HepG2 (cell line): ENCODE measurements at regions not wholly inside any gene's neighbourhood (a gene's known extent, or its start where the extent isn't known, plus 50 kb on each side); places are given as distances from the start of the nearest gene placed in this dataset.

ENCODE experiments used
- ATAC-seq: fragments of 200-7000 bp; cut with Tn5 transposase; 3 replicates; pipeline ENCODE4 v1.9.1; 2020; ENCODE audit warnings: mild to moderate bottlenecking, moderate library complexity
- BruUV-seq: library from RNA; stranded (reverse); fragments of 400-500 nt; replicated peaks from 2 replicates; lab custom pipeline; 2021; lab: Mats Ljungman, UMichigan
- CTCF ChIA-PET: fragments of 300-600 bp; formaldehyde crosslinking; extraction: SDS; loops from one replicate; lab custom pipeline; 2021; ENCODE audit warnings: low total read pairs, inconsistent platforms, low intra/inter-chr PET ratio; lab: Yijun Ruan, JAX
- POLR2A ChIA-PET: fragments of 350-600 bp; sonication (Branson Sonifier 250); formaldehyde crosslinking; loops from one replicate; lab custom pipeline; 2020; ENCODE audit warnings: antibody characterized with exemption, inconsistent platforms; lab: Yijun Ruan, JAX
- DNase-seq: peaks from one replicate; pipeline ENCODE4 v3.0.0-alpha.2; 2015; ENCODE audit warnings: low spot score
- FAIRE-seq: peaks from 3 replicates; lab custom pipeline; 2011; peaks lifted over from hg19 to GRCh38; lab: Jason Lieb, UNC
- H2AFZ ChIP-seq: one replicate; pipeline ENCODE4 v1.6.1; 2011; ENCODE audit warnings: low read length, inconsistent platforms
- H3K27ac ChIP-seq: fragments of 300-600 bp; 3 replicates; pipeline ENCODE4 v1.8.0; 2011; ENCODE audit warnings: mixed run types, mild to moderate bottlenecking, mixed read lengths, low read length, inconsistent platforms; ENCODE audit not compliant: insufficient read depth; ENCODE audit errors: extremely low read length
- H3K27me3 ChIP-seq, 2 experiments: fragments of 200-600 bp in 1 of 2; 2 replicates in 1 of 2; 3 replicates in 1 of 2; pipeline versions ENCODE4 v1.6.0 to v1.8.0; 2011; ENCODE audit warnings: low read length in 2 of 2, mild to moderate bottlenecking in 2 of 2, moderate library complexity in 2 of 2, inconsistent platforms in 1 of 2; ENCODE audit not compliant: insufficient read depth in 2 of 2, control insufficient read depth in 1 of 2
- H3K36me3 ChIP-seq, 2 experiments: fragments of 200-600 bp in 1 of 2; replicated peaks in 1 of 2; 2 replicates in 1 of 2; 3 replicates in 1 of 2; pipeline versions ENCODE4 v1.5.1 to v1.8.0; 2011; ENCODE audit warnings: low read length in 2 of 2, inconsistent platforms in 1 of 2; ENCODE audit not compliant: insufficient read depth in 2 of 2, control insufficient read depth in 1 of 2
- H3K4me1 ChIP-seq: 2 replicates; pipeline ENCODE4 v1.5.1; 2012; ENCODE audit warnings: low read length, inconsistent platforms; ENCODE audit not compliant: insufficient read depth
- H3K4me2 ChIP-seq: 2 replicates; pipeline ENCODE4 v1.6.0; 2011; ENCODE audit warnings: low read depth, low read length, inconsistent platforms
- H3K4me3 ChIP-seq, 3 experiments: fragments of 200-600 bp in 1 of 3; sonication (generic), shearing (Covaris generic) in 1 of 3; replicated peaks in 1 of 3; 2 replicates each; pipeline ENCODE4 v1.5.1; 2011 to 2016; ENCODE audit warnings: low read length in 3 of 3, inconsistent platforms in 2 of 3, low read depth in 2 of 3, mild to moderate bottlenecking in 2 of 3, control low read depth in 1 of 3, mixed read lengths in 1 of 3; ENCODE audit not compliant: insufficient read depth in 1 of 3
- H3K79me2 ChIP-seq: one replicate; pipeline ENCODE4 v1.6.1; 2011; ENCODE audit warnings: low read length, inconsistent platforms; ENCODE audit not compliant: insufficient read depth
- H3K9ac ChIP-seq: 2 replicates; pipeline ENCODE4 v1.6.0; 2011; ENCODE audit warnings: mild to moderate bottlenecking, low read depth, low read length, inconsistent platforms; ENCODE audit not compliant: insufficient read depth
- H3K9me3 ChIP-seq: 2 replicates; pipeline ENCODE4 v1.5.1; 2012; ENCODE audit warnings: mild to moderate bottlenecking, low read length
- H4K20me1 ChIP-seq: 2 replicates; pipeline ENCODE4 v1.6.0; 2011; ENCODE audit warnings: inconsistent platforms, mild to moderate bottlenecking, low read length, moderate library complexity; ENCODE audit not compliant: insufficient read depth
- E2F2 ChIP-seq: sonication (generic); formaldehyde crosslinking; IDR thresholded peaks from 2 replicates; pipeline ENCODE4 v1.4.0; 2020; ENCODE audit warnings: missing genetic modification reagents, borderline replicate concordance
- MEIS2 ChIP-seq: sonication (generic); formaldehyde crosslinking; IDR thresholded peaks from 2 replicates; pipeline ENCODE4 v1.9.0; 2021; ENCODE audit warnings: mild to moderate bottlenecking, missing genetic modification reagents
- ZMYM4 ChIP-seq: sonication (generic); formaldehyde crosslinking; IDR thresholded peaks from 2 replicates; pipeline ENCODE4 v1.8.1; 2023; ENCODE audit warnings: mild to moderate bottlenecking, missing genetic modification reagents
- ZNF3 ChIP-seq: IDR thresholded peaks from 2 replicates; pipeline ENCODE4 v1.7.0; 2017; ENCODE audit warnings: inconsistent platforms
- ZNF414 ChIP-seq: sonication (generic); formaldehyde crosslinking; IDR thresholded peaks from 2 replicates; pipeline ENCODE4 v1.5.0; 2020; ENCODE audit warnings: missing genetic modification reagents
- WGBS: methylation state at CpG from one replicate; pipeline ENCODE4 v1.1.6; 2017; ENCODE audit warnings: low lambda C conversion rate; 5-methylcytosine and 5-hydroxymethylcytosine counted together
- in situ Hi-C: cut with HindIII; loops from 2 replicates; pipeline ENCODE4 v1.10.0; 2017; ENCODE audit warnings: low pct_unique_long_range_greater_than_20kb; ENCODE audit not compliant: extremely low pct_ligation_motif_present
- intact Hi-C: fragments of 100-400 bp; cut with micrococcal nuclease; formaldehyde crosslinking; loops from one replicate; pipeline ENCODE4 v1.10.0; 2022; ENCODE audit not compliant: unreplicated experiment

- no peak overlapping the region for H3K27ac ChIP-seq
- no peak overlapping the region for H3K4me3 ChIP-seq
- no peaks in the 10 kb centered on the region for H3K9me3 ChIP-seq
- no TSS peak for BruUV-seq
- DNase-seq, result no peak
- no peaks in the 10 kb centered on the region for H3K79me2 ChIP-seq
- no peak overlapping the region for H3K4me2 ChIP-seq
- TF ChIP-seq MEIS2 (CRISPR knock-in tag) (no peak), ZNF3 (CRISPR knock-in tag) (no peak), ZNF414 (CRISPR knock-in tag) (no peak), E2F2 (CRISPR knock-in tag) (no peak), ZMYM4 (CRISPR knock-in tag) (no peak)
- TF ChIP-seq, all 625 proteins: peak for 0
- ChIA-PET CTCF (no interaction called here), POLR2A (no interaction called here)
- no peaks in the 10 kb centered on the region for H3K27me3 ChIP-seq
- H2AFZ ChIP-seq, result no peak overlapping the region
- no peaks in the 10 kb centered on the region for H3K4me1 ChIP-seq
- FAIRE-seq (no peak), ATAC-seq (no peak)
- H4K20me1 ChIP-seq, result no peaks in the 10 kb centered on the region
- 25% methylated on average over 8 of the region's 8 CpGs for WGBS
- H3K36me3 ChIP-seq, result no peaks in the 10 kb centered on the region
- intact Hi-C loops (no loop called here), in situ Hi-C loops (no loop called here)
- H3K9ac ChIP-seq, result no peak overlapping the region
Measured at GRCh38 chr2:182606728-182607681, 109.1 kb upstream of the DNAJC10 start.
